ENCODE measurements at regions not wholly inside any gene's neighbourhood (a gene's known extent, or its start where the extent isn't known, plus 50 kb on each side); places are given as distances from the start of the nearest gene placed in this dataset.

DNA sequence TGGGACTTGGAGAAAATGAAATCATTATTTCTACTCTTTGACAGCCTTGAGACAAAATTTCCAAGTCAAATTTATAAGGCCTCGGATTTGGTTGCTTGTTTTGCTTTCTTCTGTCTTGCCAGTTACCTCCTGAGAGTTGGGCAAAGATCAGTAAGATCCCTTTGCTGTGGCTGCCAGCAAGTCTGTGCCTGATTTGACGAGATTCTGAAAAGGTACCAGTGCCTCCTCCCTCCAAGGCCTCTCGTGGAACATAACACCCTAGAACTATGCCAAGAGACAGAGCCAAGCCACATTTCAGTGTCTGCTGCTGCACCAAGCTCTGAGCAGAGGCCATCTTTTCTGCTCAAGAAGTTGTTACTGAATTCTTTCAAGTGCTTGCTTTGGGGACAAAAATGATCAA is 61.0 kb downstream of the GTPBP8 start:
- DNase-seq (ENCODE audit: low spot score) = no peak
- intact Hi-C loops (cut with DNase I) = loop anchor here (2.0 to 10.0 kb wide), 3 partner anchors 83 to 237 kb away; partner anchors contain the start of gene BOC (in 1 of the 2)

DNA sequence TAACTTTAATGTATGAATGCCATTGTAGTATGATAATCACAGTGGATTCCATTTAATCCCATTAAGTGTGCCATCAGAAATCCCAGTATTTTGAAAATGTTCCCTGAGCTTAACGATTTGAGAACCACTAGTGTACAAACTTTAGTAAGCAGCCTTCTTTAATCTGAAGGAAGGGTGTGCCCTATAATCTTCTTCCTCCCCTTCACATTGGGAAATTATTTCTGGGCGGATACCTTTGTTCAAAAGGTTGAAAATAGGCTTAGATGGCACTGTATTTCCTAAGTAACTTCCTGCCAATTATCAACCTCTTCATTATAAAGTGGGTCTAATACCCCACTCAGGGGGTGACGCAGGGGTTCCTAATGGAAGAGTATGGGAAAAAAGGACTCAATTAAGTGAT is 62.4 kb downstream of the GTPBP8 start:
- intact Hi-C loops (cut with DNase I) = loop anchor here (10.0 kb wide), 2 partner anchors 82 to 162 kb away; partner anchors contain the start of gene BOC (in 1 of the 2)
- DNase-seq (ENCODE audit: low spot score) = no peak

DNA sequence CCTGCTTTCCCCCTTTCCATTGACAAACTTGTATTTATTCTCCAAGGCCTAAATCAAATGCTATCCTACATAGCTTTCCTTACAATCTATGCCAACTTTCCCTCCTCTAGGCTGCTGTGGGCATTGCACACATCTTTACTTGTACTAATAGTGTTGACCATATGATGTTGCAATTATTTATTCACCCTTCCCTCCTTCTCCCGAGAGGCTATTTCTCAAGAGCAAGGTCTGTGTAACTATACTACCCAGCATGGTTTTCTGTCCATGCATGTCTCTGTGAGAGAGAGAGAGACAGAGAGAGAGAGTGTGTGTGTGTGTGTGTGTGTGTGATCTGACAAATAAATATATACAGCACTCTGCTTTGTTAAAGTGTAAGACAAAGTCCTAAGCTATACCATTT is 63.8 kb downstream of the GTPBP8 start:
- intact Hi-C loops (cut with DNase I) = loop anchor here (10.0 kb wide), 2 partner anchors 80 to 160 kb away; partner anchors contain the start of gene BOC (in 1 of the 2)

GRCh38 chr3:113055201-113055600 is 64.4 kb downstream of the GTPBP8 start:
- intact Hi-C loops (cut with DNase I) = loop anchor here (10.0 kb wide), 2 partner anchors 80 to 160 kb away; partner anchors contain the start of gene BOC (in 1 of the 2)
- no peak for DNase-seq (ENCODE audit: low spot score)

More for the DNA sequence above, 63.8 kb downstream of the GTPBP8 start:
- no peak for DNase-seq (ENCODE audit: low spot score)

- DNase-seq (ENCODE audit: low spot score) = no peak
- intact Hi-C loops (cut with DNase I) = loop anchor here (10.0 kb wide), 2 partner anchors 79 to 159 kb away; partner anchors contain the start of gene BOC (in 1 of the 2)
Observed at GRCh38 chr3:113055961-113056360, 65.2 kb downstream of the GTPBP8 start.

- DNase-seq (ENCODE audit: low spot score) = no peak
- intact Hi-C loops (cut with DNase I) = loop anchor here (10.0 kb wide), 2 partner anchors 78 to 158 kb away; partner anchors contain the start of gene BOC (in 1 of the 2)
Observed at GRCh38 chr3:113057117-113057516, 66.3 kb downstream of the GTPBP8 start.

GRCh38 chr3:113058188-113058587 is 67.4 kb downstream of the GTPBP8 start:
- intact Hi-C loops (cut with DNase I) = loop anchor here (10.0 kb wide), 2 partner anchors 77 to 157 kb away; partner anchors contain the start of gene BOC (in 1 of the 2)
- DNase-seq (ENCODE audit: low spot score) = no peak

DNA sequence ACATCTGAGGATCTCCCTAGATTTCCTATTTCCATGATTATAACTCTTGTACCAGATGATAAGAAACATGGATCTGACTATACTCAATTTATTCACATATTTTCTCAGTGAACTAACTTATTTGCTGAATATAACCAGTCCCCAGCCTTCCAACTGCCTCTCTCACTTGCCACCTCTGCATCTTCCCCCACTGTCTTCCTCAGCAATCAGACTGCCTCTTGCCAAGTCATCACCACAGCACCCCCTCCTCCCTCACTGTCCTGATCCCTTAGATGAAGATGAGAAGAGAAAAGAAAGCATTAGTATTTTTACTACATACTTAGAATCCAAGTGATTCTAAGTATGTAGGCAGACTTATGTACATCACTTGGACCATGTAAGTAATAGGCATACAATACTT is 71.9 kb downstream of the GTPBP8 start:
- DNase-seq (ENCODE audit: low spot score) = no peak
- intact Hi-C loops (cut with DNase I) = loop anchor here in 1 of 2 donors (10.0 kb wide), 1 partner anchor 222 kb away; no protein-coding TSS in a partner anchor

DNA sequence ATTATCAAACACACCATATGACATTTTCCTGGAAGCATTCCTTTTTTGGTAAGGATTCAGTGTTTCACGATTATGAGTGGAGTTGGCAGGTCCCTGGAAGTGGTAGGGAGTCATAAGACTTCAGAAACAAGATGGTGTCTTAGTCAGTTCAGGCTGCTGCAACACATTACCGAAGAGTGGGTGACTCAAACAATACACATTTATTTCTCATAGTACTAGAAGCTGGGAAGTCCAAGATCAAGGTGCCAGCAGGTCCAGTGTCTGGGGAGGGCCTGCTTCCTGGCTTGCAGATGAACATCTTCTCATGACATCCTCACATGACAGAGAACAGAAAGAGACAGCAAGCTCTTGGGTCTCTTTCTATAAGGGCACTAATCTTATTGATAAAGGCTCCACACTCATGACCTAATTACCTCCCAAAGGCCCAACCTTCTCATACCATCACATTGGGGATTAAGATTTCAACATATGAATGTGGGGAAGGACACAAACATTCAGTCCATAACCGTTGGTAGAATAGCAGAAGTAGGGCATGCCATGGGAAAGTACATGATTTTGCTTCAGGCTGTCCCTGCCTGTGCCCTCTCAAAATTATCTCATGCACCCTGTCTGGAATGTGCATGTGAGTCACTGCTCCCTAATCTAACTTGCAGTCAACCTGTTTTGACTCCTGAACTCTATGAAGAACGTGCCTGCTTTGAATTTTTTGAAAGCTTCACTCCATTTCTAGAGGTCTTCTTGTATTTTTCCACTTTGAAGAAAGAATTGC is 72.5 kb downstream of the GTPBP8 start:
- DNase-seq (ENCODE audit: low spot score) = no peak
- intact Hi-C loops (cut with DNase I) = loop anchor here in 1 of 2 donors (10.0 kb wide), 1 partner anchor 221 kb away; no protein-coding TSS in a partner anchor

- DNase-seq (ENCODE audit: low spot score) = no peak
- intact Hi-C loops (cut with DNase I) = loop anchor here in 1 of 2 donors (10.0 kb wide), 1 partner anchor 221 kb away; no protein-coding TSS in a partner anchor
Observed at GRCh38 chr3:113064183-113064582, 73.4 kb downstream of the GTPBP8 start.

GRCh38 chr3:113065336-113065735 is 74.6 kb downstream of the GTPBP8 start:
- DNase-seq (ENCODE audit: low spot score) = no peak
- intact Hi-C loops (cut with DNase I) = loop anchor here in 1 of 2 donors (10.0 kb wide), 1 partner anchor 219 kb away; no protein-coding TSS in a partner anchor

DNA sequence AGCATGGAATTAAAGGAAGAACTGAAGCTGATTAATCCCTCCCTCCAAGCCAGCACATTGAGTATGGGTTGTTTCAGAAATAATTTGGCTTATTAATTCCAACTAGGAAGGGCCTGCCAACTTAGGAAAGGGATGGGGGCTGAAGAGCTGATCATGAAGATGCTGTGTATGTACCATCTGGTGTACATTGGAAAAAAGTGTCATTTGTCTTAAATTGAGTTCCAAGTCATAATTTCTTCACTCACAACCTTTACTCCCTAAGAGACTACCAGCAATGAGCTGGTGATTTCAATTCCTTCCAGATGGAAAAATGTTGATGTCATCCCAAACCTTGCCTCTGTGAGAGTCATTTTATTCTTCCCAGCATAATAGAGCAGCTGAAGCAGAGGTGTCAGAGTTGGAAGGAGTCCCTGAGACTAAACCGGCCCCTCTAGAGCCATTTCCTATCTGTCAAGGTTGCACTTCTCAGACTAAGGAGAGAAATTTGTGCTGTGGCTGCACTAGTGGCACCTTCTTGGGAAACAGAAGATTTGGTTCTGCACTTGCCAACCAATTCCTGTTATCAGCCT is 79.4 kb downstream of the GTPBP8 start:
- DNase-seq (ENCODE audit: low spot score) = no peak
- intact Hi-C loops (cut with DNase I) = no loop called here

DNA sequence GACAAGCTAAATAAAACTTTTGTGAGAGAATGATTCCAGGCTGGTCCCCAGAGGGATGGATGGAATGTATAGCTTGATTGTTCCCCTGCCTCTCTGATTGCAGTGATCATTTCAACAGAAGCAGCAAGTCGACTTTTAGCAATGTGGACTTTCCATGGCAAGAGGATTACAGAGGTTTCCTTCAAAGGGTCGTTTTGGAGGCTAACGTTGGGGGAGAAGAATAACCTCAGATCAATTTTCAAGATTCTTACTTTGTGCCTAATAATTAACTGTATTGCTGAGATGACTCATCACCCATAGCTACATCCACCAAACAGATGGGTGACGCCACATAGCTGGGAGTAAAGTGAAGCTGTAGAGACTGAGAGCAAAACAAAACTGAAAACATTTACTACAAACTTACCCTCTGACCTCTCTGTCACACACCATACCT is 79.9 kb downstream of the GTPBP8 start:
- DNase-seq (ENCODE audit: low spot score) = no peak
- intact Hi-C loops (cut with DNase I) = no loop called here

DNA sequence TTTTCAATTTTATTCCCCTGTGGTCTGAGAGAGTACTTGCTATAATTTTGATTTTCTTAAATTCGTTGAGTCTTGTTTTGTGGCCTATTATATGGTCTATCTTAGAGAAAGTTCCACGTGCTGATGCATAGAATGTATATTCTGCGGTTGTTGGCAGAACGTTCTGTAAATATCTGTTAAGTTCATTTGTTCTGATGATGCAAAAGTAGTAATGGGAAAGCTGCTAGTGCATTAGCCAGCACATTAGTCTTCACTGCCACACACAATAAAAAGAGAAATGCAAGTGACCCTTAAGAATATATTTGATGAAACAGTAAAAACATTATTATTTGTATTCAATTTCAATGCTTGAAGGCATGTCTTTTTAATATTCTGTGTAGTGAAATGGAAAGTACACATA is 84.8 kb downstream of the GTPBP8 start:
- DNase-seq (ENCODE audit: low spot score) = no peak
- intact Hi-C loops (cut with DNase I) = no loop called here

DNA sequence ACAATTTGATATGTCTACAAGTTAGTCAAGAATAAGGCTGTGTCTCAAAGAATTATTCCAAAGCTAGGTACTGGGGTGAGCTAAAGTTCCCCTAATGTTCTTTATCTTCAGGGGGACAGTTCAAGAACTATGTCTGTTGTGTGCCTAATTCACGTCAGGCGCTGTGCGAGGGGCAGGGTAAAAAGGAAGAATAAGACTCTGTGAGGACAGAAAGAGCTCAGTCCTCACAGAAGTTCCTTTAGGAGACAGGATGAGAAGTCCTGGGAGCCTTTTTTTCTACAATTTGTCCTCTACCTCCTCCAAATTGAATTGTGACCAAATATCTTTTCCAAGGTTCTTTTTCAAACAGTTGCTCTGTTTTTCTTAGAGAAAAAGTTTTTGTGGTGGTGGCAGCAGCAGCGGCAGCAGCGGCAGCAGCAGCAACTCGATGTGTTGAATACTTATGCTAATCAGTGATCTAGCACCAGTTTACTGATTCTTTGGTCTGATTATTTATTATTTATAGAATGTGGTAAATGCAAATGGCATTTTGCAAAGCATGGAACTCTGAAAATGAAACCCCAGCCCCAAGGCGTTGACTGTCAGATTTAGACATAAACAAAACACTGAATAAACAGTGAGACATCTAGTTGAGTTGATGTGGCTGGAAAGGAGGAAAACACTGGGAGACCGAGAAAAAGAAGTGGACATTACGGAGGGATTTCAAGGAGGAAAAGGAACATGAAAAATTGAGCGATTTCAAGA is 88.6 kb downstream of the GTPBP8 start:
- intact Hi-C loops (cut with DNase I) = no loop called here
- no peak for DNase-seq (ENCODE audit: low spot score)

GRCh38 chr3:113084777-113085176 is 94.0 kb downstream of the GTPBP8 start:
- peak; percentile 88 for DNase-seq (ENCODE audit: low spot score)
- intact Hi-C loops (cut with DNase I) = loop anchor here in 1 of 2 donors (1.0 kb wide), 1 partner anchor 37 kb away; no protein-coding TSS in a partner anchor

DNA sequence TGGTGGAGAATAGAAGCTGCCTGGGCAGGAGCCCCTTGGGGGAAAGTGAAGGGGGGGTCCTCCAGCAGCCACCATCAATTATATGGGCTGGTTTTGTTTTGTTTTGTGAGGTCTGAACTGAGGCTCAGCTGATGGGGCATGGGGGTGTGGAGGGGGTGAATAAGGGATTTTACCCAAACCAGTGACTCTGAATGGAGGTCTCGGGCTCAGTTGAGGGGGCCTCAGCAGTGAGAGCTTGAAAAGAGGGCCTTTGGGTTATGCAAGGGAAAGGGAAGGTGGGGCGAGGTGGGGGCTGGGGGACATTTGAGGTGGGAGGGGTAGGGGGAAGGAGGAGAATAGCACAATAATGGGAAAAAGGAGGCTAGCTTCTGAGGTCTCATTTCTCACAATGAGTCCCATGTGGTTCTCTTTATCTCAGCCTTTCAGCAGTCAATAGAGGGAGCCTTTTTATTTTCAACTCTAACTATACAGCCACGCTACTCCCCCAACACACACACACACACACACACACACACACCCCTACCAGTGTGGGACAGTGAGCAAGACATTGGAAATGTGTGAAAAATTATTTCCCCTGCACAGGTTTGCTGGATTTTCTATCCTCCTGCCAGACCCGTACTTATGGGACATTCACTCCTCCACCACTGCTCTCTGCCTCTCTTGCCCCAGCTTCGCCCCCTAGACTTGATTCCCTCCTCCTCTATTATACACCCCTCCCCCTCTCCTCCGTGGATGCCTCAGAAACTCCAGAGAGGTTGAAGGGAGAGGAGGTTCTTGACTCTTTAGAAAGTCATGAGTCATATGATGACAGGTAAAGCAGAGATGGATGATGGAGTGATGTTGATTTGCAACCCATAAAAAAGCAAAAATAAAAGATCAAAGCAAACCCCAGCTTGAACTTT is 96.0 kb downstream of the GTPBP8 start:
- intact Hi-C loops (cut with DNase I) = no loop called here
- no peak for DNase-seq (ENCODE audit: low spot score)

DNA sequence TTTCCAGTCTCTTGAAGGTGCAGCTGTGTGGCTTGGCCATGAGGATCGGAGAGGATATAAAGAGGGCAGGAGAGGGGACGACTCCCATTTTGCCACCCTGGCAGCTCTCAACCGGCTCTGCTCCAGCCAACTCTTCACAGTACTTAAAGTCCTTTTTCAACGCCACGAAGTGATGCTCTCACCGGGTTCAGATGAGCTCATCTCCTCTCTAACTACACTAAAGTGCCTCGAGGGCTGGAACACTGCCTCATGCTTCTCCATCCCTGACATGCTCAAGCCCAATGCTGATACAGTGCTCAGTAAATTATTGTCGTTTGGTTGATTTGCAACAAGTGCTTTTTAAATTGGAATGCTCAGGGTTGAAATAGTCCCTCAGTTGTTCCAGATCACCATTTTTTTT is 97.8 kb downstream of the GTPBP8 start:
- DNase-seq (ENCODE audit: low spot score) = no peak
- intact Hi-C loops (cut with DNase I) = no loop called here
